ENCODE measurements at regions not wholly inside any gene's neighbourhood (a gene's known extent, or its start where the extent isn't known, plus 50 kb on each side); places are given as distances from the start of the nearest gene placed in this dataset.

GRCh38 chr11:36744375-36745168 lies 146.5 kb upstream of the RAG2 start:
- Histone ChIP-seq H4K5ac (ENCODE audit: insufficient read length, low read depth, low read length) (no peak overlapping the region), H2AK5ac (ENCODE audit: insufficient read length, low read length) (no peak overlapping the region), H3K9ac (ENCODE audit: extremely low read depth, insufficient read length, low read length) (no peak overlapping the region), H3K27ac (ENCODE audit: insufficient read length, low read depth, low read length) (no peak overlapping the region), H3K4me1 (ENCODE audit: insufficient read depth, low read length) (no peaks in the 10 kb centered on the region), H3K79me1 (ENCODE audit: insufficient read depth, low read depth, low read length, poor library complexity, severe bottlenecking) (no peaks in the 10 kb centered on the region), H3T11ph (ENCODE audit: low read length) (no peak overlapping the region), H3K9me3 (ENCODE audit: control insufficient read depth, low read depth, low read length) (no peaks in the 10 kb centered on the region), H3K4ac (ENCODE audit: low read depth, low read length) (no peak overlapping the region), H4K91ac (ENCODE audit: insufficient read length, low read depth, low read length) (no peak overlapping the region), H2AFZ (ENCODE audit: low read length) (no peak overlapping the region), H3K23me2 (ENCODE audit: insufficient read length, low read depth, low read length, poor library complexity, severe bottlenecking) (no peaks in the 10 kb centered on the region), H3K4me2 (ENCODE audit: insufficient read depth, insufficient read length, low read length) (no peak overlapping the region), H3K23ac (ENCODE audit: insufficient read length, low read depth, low read length) (no peak overlapping the region), H3K27me3 (ENCODE audit: insufficient read depth, low read length) (no peaks in the 10 kb centered on the region), H2BK15ac (ENCODE audit: low read depth, low read length) (no peak overlapping the region), H4K20me1 (ENCODE audit: control insufficient read depth, insufficient read depth, insufficient read length) (no peaks in the 10 kb centered on the region), H2BK5ac (ENCODE audit: insufficient read length, low read length) (no peak overlapping the region), H3K18ac (ENCODE audit: insufficient read length, low read depth, low read length) (no peak overlapping the region), H3K79me2 (ENCODE audit: insufficient read depth, low read length) (no peaks in the 10 kb centered on the region), H4K8ac (replicated peaks; ENCODE audit: insufficient read length, low read depth, low read length) (no peak overlapping the region), H2BK12ac (ENCODE audit: insufficient read length, low read depth, low read length) (no peak overlapping the region), H3K14ac (ENCODE audit: insufficient read depth, low read length) (no peak overlapping the region), H2BK120ac (ENCODE audit: low read depth, low read length, poor library complexity, severe bottlenecking) (no peak overlapping the region), H3K56ac (ENCODE audit: insufficient read length, low read depth, low read length) (no peak overlapping the region), H2BK20ac (ENCODE audit: low read depth, low read length, poor library complexity, severe bottlenecking) (no peak overlapping the region)
- Mint-ChIP-seq H3K4me3 (no peak overlapping the region), H3K36me3 (ENCODE audit: insufficient read depth in 1 of 3, low read depth in 3 of 3) (no peaks in the 10 kb centered on the region), H3K9me3 (no peaks in the 10 kb centered on the region), H3K4me1 (peaks cover 12 to 14% of the 10 kb centered on the region in 2 experiments), H3K27me3 (ENCODE audit: low read depth) (peaks cover 20% of the 10 kb centered on the region), H3K27ac (no peak overlapping the region)
- TF ChIP-seq CTCF (conservative IDR thresholded peaks at IDR 0.05), result peak; percentile 92
- WGBS (ENCODE audit: extremely low coverage, insufficient read length, low lambda C conversion rate), result no CpG with 5 or more reads among the region's 11 CpGs
- DNase-seq, result peak; percentile 83
